Activated naive CD8-positive, alpha-beta T cell treated with anti-CD3 and anti-CD28 coated beads for 36 hours (primary cell): ENCODE measurements at regions not wholly inside any gene's neighbourhood (a gene's known extent, or its start where the extent isn't known, plus 50 kb on each side); places are given as distances from the start of the nearest gene placed in this dataset.

Experiments
- DNase-seq: peaks from one replicate; pipeline ENCODE4 v3.0.0; 2021
- H3K27ac Mint-ChIP-seq: one replicate; pipeline ENCODE4 v1.8.0; 2022; ENCODE audit warnings: mild to moderate bottlenecking, moderate library complexity, mixed read lengths
- H3K27me3 Mint-ChIP-seq: one replicate; pipeline ENCODE4 v1.8.0; 2022; ENCODE audit warnings: mild to moderate bottlenecking, mixed read lengths
- H3K36me3 Mint-ChIP-seq: one replicate; pipeline ENCODE4 v1.8.0; 2021; ENCODE audit warnings: mild to moderate bottlenecking, mixed read lengths
- H3K4me1 Mint-ChIP-seq: one replicate; pipeline ENCODE4 v1.8.0; 2021; ENCODE audit warnings: mixed read lengths
- H3K4me3 Mint-ChIP-seq: one replicate; pipeline ENCODE4 v1.8.0; 2022; ENCODE audit warnings: mild to moderate bottlenecking, moderate library complexity, mixed read lengths
- H3K9me3 Mint-ChIP-seq: one replicate; pipeline ENCODE4 v1.8.0; 2022; ENCODE audit warnings: mixed read lengths

- no peak for DNase-seq
- H3K27me3 Mint-ChIP-seq: peaks cover 5% of the 10 kb centered on the region
- H3K27ac Mint-ChIP-seq: no peak overlapping the region
- no peaks in the 10 kb centered on the region for H3K9me3 Mint-ChIP-seq
- no peaks in the 10 kb centered on the region for H3K36me3 Mint-ChIP-seq
- H3K4me3 Mint-ChIP-seq: no peak overlapping the region
- H3K4me1 Mint-ChIP-seq: no peaks in the 10 kb centered on the region
Measured at GRCh38 chr2:19776941-19777514, 124.8 kb downstream of the TTC32 start.

GRCh38 chr2:19775838-19776237 is 125.9 kb downstream of the TTC32 start:
- H3K36me3 Mint-ChIP-seq: no peaks in the 10 kb centered on the region
- H3K4me1 Mint-ChIP-seq: no peaks in the 10 kb centered on the region
- no peak overlapping the region for H3K4me3 Mint-ChIP-seq
- no peak overlapping the region for H3K27ac Mint-ChIP-seq
- no peak for DNase-seq
- no peaks in the 10 kb centered on the region for H3K9me3 Mint-ChIP-seq
- peaks cover 5% of the 10 kb centered on the region for H3K27me3 Mint-ChIP-seq

GRCh38 chr2:19775315-19775714 is 126.5 kb downstream of the TTC32 start:
- no peak overlapping the region for H3K27ac Mint-ChIP-seq
- H3K27me3 Mint-ChIP-seq: peaks cover 5% of the 10 kb centered on the region
- no peaks in the 10 kb centered on the region for H3K9me3 Mint-ChIP-seq
- no peak for DNase-seq
- H3K36me3 Mint-ChIP-seq: no peaks in the 10 kb centered on the region
- H3K4me3 Mint-ChIP-seq: no peak overlapping the region
- H3K4me1 Mint-ChIP-seq: no peaks in the 10 kb centered on the region

GRCh38 chr2:19774805-19775176 is 127.0 kb downstream of the TTC32 start:
- peaks cover 5% of the 10 kb centered on the region for H3K27me3 Mint-ChIP-seq
- H3K4me3 Mint-ChIP-seq: no peak overlapping the region
- no peak overlapping the region for H3K27ac Mint-ChIP-seq
- H3K36me3 Mint-ChIP-seq: no peaks in the 10 kb centered on the region
- H3K4me1 Mint-ChIP-seq: no peaks in the 10 kb centered on the region
- no peaks in the 10 kb centered on the region for H3K9me3 Mint-ChIP-seq
- DNase-seq: no peak

- H3K4me3 Mint-ChIP-seq: no peak overlapping the region
- DNase-seq: no peak
- H3K4me1 Mint-ChIP-seq: no peaks in the 10 kb centered on the region
- no peak overlapping the region for H3K27ac Mint-ChIP-seq
- no peaks in the 10 kb centered on the region for H3K9me3 Mint-ChIP-seq
- H3K27me3 Mint-ChIP-seq: peaks cover 5% of the 10 kb centered on the region
- H3K36me3 Mint-ChIP-seq: no peaks in the 10 kb centered on the region
Measured at GRCh38 chr2:19772981-19773380, 128.8 kb downstream of the TTC32 start.

- no peak overlapping the region for H3K27ac Mint-ChIP-seq
- no peaks in the 10 kb centered on the region for H3K4me1 Mint-ChIP-seq
- no peak for DNase-seq
- no peak overlapping the region for H3K4me3 Mint-ChIP-seq
- no peaks in the 10 kb centered on the region for H3K9me3 Mint-ChIP-seq
- H3K27me3 Mint-ChIP-seq: peaks cover 9% of the 10 kb centered on the region
- no peaks in the 10 kb centered on the region for H3K36me3 Mint-ChIP-seq
Measured at GRCh38 chr2:19769513-19769912, 132.3 kb downstream of the TTC32 start.

GRCh38 chr2:19767899-19768298 is 133.9 kb downstream of the TTC32 start:
- no peak overlapping the region for H3K27ac Mint-ChIP-seq

GRCh38 chr2:19764998-19765397 is 136.8 kb downstream of the TTC32 start:
- Mint-ChIP-seq H3K27ac (no peak overlapping the region), H3K4me3 (no peak overlapping the region), H3K9me3 (no peaks in the 10 kb centered on the region), H3K4me1 (no peaks in the 10 kb centered on the region), H3K27me3 (peaks cover 3% of the 10 kb centered on the region), H3K36me3 (no peaks in the 10 kb centered on the region)
- DNase-seq: no peak

More at GRCh38 chr2:19767899-19768298, 133.9 kb downstream of the TTC32 start:
- Mint-ChIP-seq H3K4me3 (no peak overlapping the region), H3K27me3 (peaks cover 6% of the 10 kb centered on the region), H3K9me3 (no peaks in the 10 kb centered on the region), H3K4me1 (no peaks in the 10 kb centered on the region), H3K36me3 (no peaks in the 10 kb centered on the region)
- DNase-seq: no peak

- H3K4me1 Mint-ChIP-seq: no peaks in the 10 kb centered on the region
Measured at GRCh38 chr2:19763731-19764130, 138.1 kb downstream of the TTC32 start.

GRCh38 chr2:19762959-19763605 is 138.7 kb downstream of the TTC32 start:
- Mint-ChIP-seq H3K9me3 (no peaks in the 10 kb centered on the region), H3K27me3 (peaks cover 3% of the 10 kb centered on the region), H3K4me3 (no peak overlapping the region), H3K27ac (no peak overlapping the region), H3K36me3 (no peaks in the 10 kb centered on the region), H3K4me1 (no peaks in the 10 kb centered on the region)
- no peak for DNase-seq

More at GRCh38 chr2:19763731-19764130, 138.1 kb downstream of the TTC32 start:
- Mint-ChIP-seq H3K9me3 (no peaks in the 10 kb centered on the region), H3K4me3 (no peak overlapping the region), H3K27ac (no peak overlapping the region), H3K27me3 (peaks cover 3% of the 10 kb centered on the region), H3K36me3 (no peaks in the 10 kb centered on the region)
- no peak for DNase-seq

- Mint-ChIP-seq H3K36me3 (no peaks in the 10 kb centered on the region), H3K4me1 (no peaks in the 10 kb centered on the region), H3K4me3 (no peak overlapping the region), H3K9me3 (no peaks in the 10 kb centered on the region), H3K27ac (no peak overlapping the region), H3K27me3 (no peaks in the 10 kb centered on the region)
- no peak for DNase-seq
Measured at GRCh38 chr2:19762142-19762541, 139.6 kb downstream of the TTC32 start.

GRCh38 chr2:19759880-19760279 is 141.9 kb downstream of the TTC32 start:
- no peaks in the 10 kb centered on the region for H3K9me3 Mint-ChIP-seq
- H3K27me3 Mint-ChIP-seq: no peaks in the 10 kb centered on the region
- no peak overlapping the region for H3K4me3 Mint-ChIP-seq
- no peak overlapping the region for H3K27ac Mint-ChIP-seq
- H3K4me1 Mint-ChIP-seq: no peaks in the 10 kb centered on the region
- H3K36me3 Mint-ChIP-seq: no peaks in the 10 kb centered on the region
- DNase-seq: no peak

GRCh38 chr2:19758658-19759057 is 143.1 kb downstream of the TTC32 start:
- Mint-ChIP-seq H3K4me1 (no peaks in the 10 kb centered on the region), H3K9me3 (no peaks in the 10 kb centered on the region), H3K36me3 (no peaks in the 10 kb centered on the region), H3K4me3 (no peak overlapping the region), H3K27ac (no peak overlapping the region), H3K27me3 (peaks cover 3% of the 10 kb centered on the region)
- DNase-seq: no peak

GRCh38 chr2:19757586-19757985 is 144.2 kb downstream of the TTC32 start:
- Mint-ChIP-seq H3K27ac (no peak overlapping the region), H3K9me3 (no peaks in the 10 kb centered on the region), H3K27me3 (peaks cover 4% of the 10 kb centered on the region), H3K4me1 (no peaks in the 10 kb centered on the region), H3K4me3 (no peak overlapping the region), H3K36me3 (no peaks in the 10 kb centered on the region)
- DNase-seq: no peak

- DNase-seq: no peak
- H3K27ac Mint-ChIP-seq: no peak overlapping the region
- no peak overlapping the region for H3K4me3 Mint-ChIP-seq
- H3K36me3 Mint-ChIP-seq: no peaks in the 10 kb centered on the region
- H3K27me3 Mint-ChIP-seq: peaks cover 4% of the 10 kb centered on the region
- H3K4me1 Mint-ChIP-seq: no peaks in the 10 kb centered on the region
- H3K9me3 Mint-ChIP-seq: no peaks in the 10 kb centered on the region
Measured at GRCh38 chr2:19754907-19755306, 146.9 kb downstream of the TTC32 start.

- no peak for DNase-seq
- Mint-ChIP-seq H3K4me3 (no peak overlapping the region), H3K27me3 (peaks cover 4% of the 10 kb centered on the region), H3K36me3 (no peaks in the 10 kb centered on the region), H3K27ac (no peak overlapping the region), H3K4me1 (no peaks in the 10 kb centered on the region), H3K9me3 (no peaks in the 10 kb centered on the region)
Measured at GRCh38 chr2:19753818-19754217, 148.0 kb downstream of the TTC32 start.
